ENCODE measurements at regions not wholly inside any gene's neighbourhood (a gene's known extent, or its start where the extent isn't known, plus 50 kb on each side); places are given as distances from the start of the nearest gene placed in this dataset.

GRCh38 chr11:27209562-27210005, 153.4 kb downstream of the CCDC34 start:
- no peak for DNase-seq (ENCODE audit: low spot score)
- peak; percentile 52 for ATAC-seq (ENCODE audit: low FRiP score)

GRCh38 chr11:27208846-27209245, 154.2 kb downstream of the CCDC34 start:
- ATAC-seq (ENCODE audit: low FRiP score) (no peak), DNase-seq (ENCODE audit: low spot score) (no peak)
- TF ChIP-seq CTCF (IDR thresholded peaks at IDR 0.05): no peak

More at GRCh38 chr11:27209562-27210005, 153.4 kb downstream of the CCDC34 start:
- no peak for TF ChIP-seq CTCF (IDR thresholded peaks at IDR 0.05)

GRCh38 chr11:27207025-27207650, 155.9 kb downstream of the CCDC34 start:
- no peak for DNase-seq (ENCODE audit: low spot score)
- TF ChIP-seq CTCF (IDR thresholded peaks at IDR 0.05): no peak
- no peak for ATAC-seq (ENCODE audit: low FRiP score)

- TF ChIP-seq CTCF (IDR thresholded peaks at IDR 0.05): no peak
- ATAC-seq (ENCODE audit: low FRiP score) (no peak), DNase-seq (ENCODE audit: low spot score) (no peak)
Measured at GRCh38 chr11:27205779-27206570, 157.0 kb downstream of the CCDC34 start.

GRCh38 chr11:27205250-27205649, 157.8 kb downstream of the CCDC34 start:
- DNase-seq (ENCODE audit: low spot score) (no peak), ATAC-seq (ENCODE audit: low FRiP score) (no peak)
- TF ChIP-seq CTCF (IDR thresholded peaks at IDR 0.05): no peak

GRCh38 chr11:27204529-27204928, 158.5 kb downstream of the CCDC34 start:
- no peak for ATAC-seq (ENCODE audit: low FRiP score)
- TF ChIP-seq CTCF (IDR thresholded peaks at IDR 0.05): no peak
- DNase-seq (ENCODE audit: low spot score): no peak
